Fibroblast of upper back skin (primary cell): ENCODE measurements at regions not wholly inside any gene's neighbourhood (a gene's known extent, or its start where the extent isn't known, plus 50 kb on each side); places are given as distances from the start of the nearest gene placed in this dataset.

ENCODE experiments used
- DNase-seq: peaks from one replicate; pipeline ENCODE4 v3.0.0-alpha.2; 2013

- no peak for DNase-seq
These were observed 283.6 kb downstream of the LMO7 start for GRCh38 chr13:75919660-75920199.

- no peak for DNase-seq
These were observed 278.9 kb downstream of the LMO7 start for GRCh38 chr13:75915066-75915465.

DNA sequence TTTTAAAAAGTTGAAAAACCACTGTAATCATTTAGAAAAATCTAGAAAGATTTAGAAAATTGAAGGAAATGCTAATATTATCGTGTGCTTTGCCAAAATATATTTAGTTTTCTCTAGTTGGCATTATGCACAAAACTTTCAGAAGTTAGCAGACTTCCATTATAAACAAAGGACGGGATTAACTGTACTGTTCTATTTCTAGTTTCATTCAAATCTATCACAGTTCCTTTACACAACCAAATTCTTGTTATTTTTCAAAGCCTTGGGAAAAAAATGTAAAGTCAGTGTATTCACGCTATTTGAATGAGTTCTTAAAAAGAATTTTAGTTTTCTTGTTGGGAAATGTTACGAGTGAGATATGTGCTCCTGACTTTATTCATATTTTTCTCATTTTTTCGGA, 277.8 kb downstream of the LMO7 start:
- DNase-seq, result no peak

DNA sequence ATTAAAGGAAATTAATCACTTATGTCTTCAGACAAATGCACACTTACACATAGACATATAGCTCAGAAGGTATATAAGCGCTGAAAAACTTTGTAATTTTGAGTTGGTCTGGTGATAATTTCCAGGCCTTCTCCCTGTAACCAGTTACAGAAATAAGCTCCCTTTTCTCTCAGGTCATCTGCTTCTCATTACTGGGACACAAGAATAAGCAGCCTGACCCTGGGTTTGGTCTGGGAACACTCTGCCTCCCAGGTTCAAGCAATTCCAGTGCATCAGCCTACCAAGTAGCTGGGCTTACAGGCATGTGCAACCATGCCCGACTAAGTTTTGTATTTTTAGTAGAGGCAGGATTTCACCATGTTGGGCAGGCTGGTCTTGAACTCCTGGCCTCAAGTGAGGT, 274.5 kb downstream of the LMO7 start:
- DNase-seq, result peak; percentile 8
